ENCODE measurements at regions not wholly inside any gene's neighbourhood (a gene's known extent, or its start where the extent isn't known, plus 50 kb on each side); places are given as distances from the start of the nearest gene placed in this dataset.

- Histone ChIP-seq H3K4me1 (ENCODE audit: insufficient read depth, low read length) (no peaks in the 10 kb centered on the region), H3K9ac (ENCODE audit: low read length) (no peak overlapping the region), H2AFZ (ENCODE audit: low read depth, low read length) (no peak overlapping the region), H3K9me3 (ENCODE audit: insufficient read depth, low read depth, low read length) (no peaks in the 10 kb centered on the region), H3K4me3 (ENCODE audit: insufficient read depth, low read depth, low read length) (no peak overlapping the region), H4K20me1 (ENCODE audit: insufficient read depth, low read length) (no peaks in the 10 kb centered on the region), H3K27me3 (ENCODE audit: insufficient read depth, low read length) (peaks cover 27% of the 10 kb centered on the region), H3K79me2 (ENCODE audit: insufficient read depth, low read length) (no peaks in the 10 kb centered on the region), H3K4me2 (ENCODE audit: low read length) (no peak overlapping the region), H3K27ac (ENCODE audit: low read depth, low read length) (no peak overlapping the region), H3K36me3 (ENCODE audit: insufficient read depth, low read length) (no peaks in the 10 kb centered on the region)
- H3K9me3 Mint-ChIP-seq (ENCODE audit: unreplicated experiment), result no peaks in the 10 kb centered on the region
- FAIRE-seq (no peak), DNase-seq (ENCODE audit: low read depth) (no peak)
- no peaks in the 10 kb centered on the region for H3K36me3 Mint-ChIP-seq (ENCODE audit: low read depth, unreplicated experiment)
- no peak overlapping the region for H3K27ac Mint-ChIP-seq (ENCODE audit: unreplicated experiment)
- no peaks in the 10 kb centered on the region for H3K4me1 Mint-ChIP-seq (ENCODE audit: low read depth, unreplicated experiment)
- no peak for TF ChIP-seq EZH2 (IDR thresholded peaks at IDR 0.05; ENCODE audit: insufficient read depth, low read length)
- TF ChIP-seq CTCF (IDR thresholded peaks at IDR 0.05; ENCODE audit: insufficient read depth, low read depth, low read length), result no peak
- peaks cover 36% of the 10 kb centered on the region for H3K27me3 Mint-ChIP-seq (ENCODE audit: low read depth, unreplicated experiment)
- H3K4me3 Mint-ChIP-seq (ENCODE audit: unreplicated experiment), result no peak overlapping the region
Measured at GRCh38 chr16:66289986-66290385, 76.5 kb upstream of the CDH5 start.

GRCh38 chr16:66289051-66289680 lies 77.3 kb upstream of the CDH5 start:
- no peaks in the 10 kb centered on the region for H4K20me1 ChIP-seq (ENCODE audit: insufficient read depth, low read length)
- peaks cover 19% of the 10 kb centered on the region for H3K27me3 ChIP-seq (ENCODE audit: insufficient read depth, low read length)
- Mint-ChIP-seq H3K27me3 (ENCODE audit: low read depth, unreplicated experiment) (peaks cover 27% of the 10 kb centered on the region), H3K4me1 (ENCODE audit: low read depth, unreplicated experiment) (no peaks in the 10 kb centered on the region), H3K36me3 (ENCODE audit: low read depth, unreplicated experiment) (no peaks in the 10 kb centered on the region), H3K9me3 (ENCODE audit: unreplicated experiment) (no peaks in the 10 kb centered on the region), H3K27ac (ENCODE audit: unreplicated experiment) (no peak overlapping the region), H3K4me3 (ENCODE audit: unreplicated experiment) (no peak overlapping the region)
- FAIRE-seq (no peak), DNase-seq (ENCODE audit: low read depth) (no peak)
- H2AFZ ChIP-seq (ENCODE audit: low read depth, low read length), result no peak overlapping the region
- no peaks in the 10 kb centered on the region for H3K9me3 ChIP-seq (ENCODE audit: insufficient read depth, low read depth, low read length)
- TF ChIP-seq EZH2 (IDR thresholded peaks at IDR 0.05; ENCODE audit: insufficient read depth, low read length) (no peak), CTCF (IDR thresholded peaks at IDR 0.05; ENCODE audit: insufficient read depth, low read depth, low read length) (no peak)
- no peaks in the 10 kb centered on the region for H3K79me2 ChIP-seq (ENCODE audit: insufficient read depth, low read length)
- no peak overlapping the region for H3K4me2 ChIP-seq (ENCODE audit: low read length)
- no peaks in the 10 kb centered on the region for H3K4me1 ChIP-seq (ENCODE audit: insufficient read depth, low read length)
- H3K36me3 ChIP-seq (ENCODE audit: insufficient read depth, low read length), result no peaks in the 10 kb centered on the region
- H3K9ac ChIP-seq (ENCODE audit: low read length), result no peak overlapping the region
- no peak overlapping the region for H3K27ac ChIP-seq (ENCODE audit: low read depth, low read length)
- no peak overlapping the region for H3K4me3 ChIP-seq (ENCODE audit: insufficient read depth, low read depth, low read length)

GRCh38 chr16:66287926-66288325 lies 78.6 kb upstream of the CDH5 start:
- Histone ChIP-seq H2AFZ (ENCODE audit: low read depth, low read length) (no peak overlapping the region), H3K27me3 (ENCODE audit: insufficient read depth, low read length) (peaks cover 9% of the 10 kb centered on the region), H3K4me2 (ENCODE audit: low read length) (no peak overlapping the region), H4K20me1 (ENCODE audit: insufficient read depth, low read length) (no peaks in the 10 kb centered on the region), H3K79me2 (ENCODE audit: insufficient read depth, low read length) (no peaks in the 10 kb centered on the region), H3K9ac (ENCODE audit: low read length) (no peak overlapping the region), H3K4me1 (ENCODE audit: insufficient read depth, low read length) (no peaks in the 10 kb centered on the region), H3K27ac (ENCODE audit: low read depth, low read length) (no peak overlapping the region), H3K36me3 (ENCODE audit: insufficient read depth, low read length) (no peaks in the 10 kb centered on the region), H3K9me3 (ENCODE audit: insufficient read depth, low read depth, low read length) (no peaks in the 10 kb centered on the region), H3K4me3 (ENCODE audit: insufficient read depth, low read depth, low read length) (no peak overlapping the region)
- no peak overlapping the region for H3K27ac Mint-ChIP-seq (ENCODE audit: unreplicated experiment)
- H3K4me1 Mint-ChIP-seq (ENCODE audit: low read depth, unreplicated experiment), result no peaks in the 10 kb centered on the region
- FAIRE-seq, result no peak
- DNase-seq (ENCODE audit: low read depth), result no peak
- TF ChIP-seq CTCF (IDR thresholded peaks at IDR 0.05; ENCODE audit: insufficient read depth, low read depth, low read length) (no peak), EZH2 (IDR thresholded peaks at IDR 0.05; ENCODE audit: insufficient read depth, low read length) (no peak)
- no peak overlapping the region for H3K4me3 Mint-ChIP-seq (ENCODE audit: unreplicated experiment)
- peaks cover 23% of the 10 kb centered on the region for H3K27me3 Mint-ChIP-seq (ENCODE audit: low read depth, unreplicated experiment)
- no peaks in the 10 kb centered on the region for H3K9me3 Mint-ChIP-seq (ENCODE audit: unreplicated experiment)
- H3K36me3 Mint-ChIP-seq (ENCODE audit: low read depth, unreplicated experiment), result no peaks in the 10 kb centered on the region
